ENCODE measurements at regions not wholly inside any gene's neighbourhood (a gene's known extent, or its start where the extent isn't known, plus 50 kb on each side); places are given as distances from the start of the nearest gene placed in this dataset.
A peak's percentile ranks its signal among the peaks of the same experiment; 100 is the strongest.

DNA sequence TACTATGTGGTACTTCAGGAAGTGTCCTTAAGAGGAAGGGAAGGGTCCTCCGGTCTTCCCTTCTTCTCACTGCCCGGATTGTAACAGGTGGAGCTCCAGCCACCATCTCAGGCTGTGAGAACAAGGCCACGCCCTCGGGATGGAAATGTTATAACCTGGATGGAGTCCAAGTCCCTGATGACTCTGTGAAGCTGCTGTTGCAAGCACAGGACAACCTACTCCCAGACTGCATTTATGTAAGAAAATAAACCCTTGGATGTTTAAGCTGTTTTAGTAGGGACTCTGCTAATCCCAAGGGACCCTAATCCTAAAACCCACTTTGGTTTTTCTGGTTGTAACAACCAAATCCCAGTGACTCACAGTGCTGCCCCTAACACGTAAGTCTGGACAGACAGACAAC lies 221.6 kb downstream of the ACTL7B start:
- TF ChIP-seq, protein P1, sequence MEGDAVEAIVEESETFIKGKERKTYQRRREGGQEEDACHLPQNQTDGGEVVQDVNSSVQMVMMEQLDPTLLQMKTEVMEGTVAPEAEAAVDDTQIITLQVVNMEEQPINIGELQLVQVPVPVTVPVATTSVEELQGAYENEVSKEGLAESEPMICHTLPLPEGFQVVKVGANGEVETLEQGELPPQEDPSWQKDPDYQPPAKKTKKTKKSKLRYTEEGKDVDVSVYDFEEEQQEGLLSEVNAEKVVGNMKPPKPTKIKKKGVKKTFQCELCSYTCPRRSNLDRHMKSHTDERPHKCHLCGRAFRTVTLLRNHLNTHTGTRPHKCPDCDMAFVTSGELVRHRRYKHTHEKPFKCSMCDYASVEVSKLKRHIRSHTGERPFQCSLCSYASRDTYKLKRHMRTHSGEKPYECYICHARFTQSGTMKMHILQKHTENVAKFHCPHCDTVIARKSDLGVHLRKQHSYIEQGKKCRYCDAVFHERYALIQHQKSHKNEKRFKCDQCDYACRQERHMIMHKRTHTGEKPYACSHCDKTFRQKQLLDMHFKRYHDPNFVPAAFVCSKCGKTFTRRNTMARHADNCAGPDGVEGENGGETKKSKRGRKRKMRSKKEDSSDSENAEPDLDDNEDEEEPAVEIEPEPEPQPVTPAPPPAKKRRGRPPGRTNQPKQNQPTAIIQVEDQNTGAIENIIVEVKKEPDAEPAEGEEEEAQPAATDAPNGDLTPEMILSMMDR (conservative IDR thresholded peaks at IDR 0.05; ENCODE audit: low read length), result no peak
- H3K4me3 ChIP-seq (ENCODE audit: low read length), result no peak overlapping the region
- peak; percentile 69 for DNase-seq (ENCODE audit: low read depth)

DNA sequence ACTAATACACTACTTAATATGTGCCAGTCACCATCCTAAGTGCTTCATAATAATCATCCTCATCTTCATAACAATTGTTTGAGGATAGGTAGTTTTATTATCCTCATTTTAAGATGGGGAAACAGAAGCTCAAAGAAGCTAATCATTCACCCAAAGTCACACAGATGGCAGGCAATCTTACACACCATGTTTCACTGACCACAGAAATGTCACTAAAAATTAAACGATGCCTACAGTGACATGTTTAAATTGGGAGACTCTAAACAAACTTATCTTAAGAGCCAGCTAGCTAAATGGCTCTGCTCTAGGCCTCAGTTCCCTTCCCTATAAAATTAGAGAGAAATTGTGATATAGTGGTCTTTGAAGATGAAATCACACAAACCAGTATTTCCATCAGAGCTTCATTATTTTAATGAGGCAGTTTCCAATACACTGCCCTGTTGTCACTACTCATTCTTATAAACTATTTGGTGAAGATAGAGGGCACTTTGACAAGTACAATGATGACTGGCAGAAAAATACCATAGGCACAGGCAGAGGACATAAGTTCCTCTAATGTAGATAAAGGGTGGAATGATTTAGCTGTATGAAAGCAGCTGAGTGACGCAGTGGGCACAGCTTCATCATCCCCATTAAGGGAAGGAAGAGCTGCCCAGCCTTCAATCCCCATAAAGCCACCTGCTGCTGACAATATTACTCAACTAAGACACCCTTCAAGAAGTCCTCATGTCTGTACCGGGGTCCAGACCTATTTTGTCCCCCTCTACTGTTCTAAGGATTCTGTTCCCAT lies 224.1 kb downstream of the ACTL7B start:
- TF ChIP-seq, protein P1 (conservative IDR thresholded peaks at IDR 0.05; ENCODE audit: low read length), result no peak
- DNase-seq (ENCODE audit: low read depth), result no peak
- H3K4me3 ChIP-seq (ENCODE audit: low read length), result no peak overlapping the region

DNA sequence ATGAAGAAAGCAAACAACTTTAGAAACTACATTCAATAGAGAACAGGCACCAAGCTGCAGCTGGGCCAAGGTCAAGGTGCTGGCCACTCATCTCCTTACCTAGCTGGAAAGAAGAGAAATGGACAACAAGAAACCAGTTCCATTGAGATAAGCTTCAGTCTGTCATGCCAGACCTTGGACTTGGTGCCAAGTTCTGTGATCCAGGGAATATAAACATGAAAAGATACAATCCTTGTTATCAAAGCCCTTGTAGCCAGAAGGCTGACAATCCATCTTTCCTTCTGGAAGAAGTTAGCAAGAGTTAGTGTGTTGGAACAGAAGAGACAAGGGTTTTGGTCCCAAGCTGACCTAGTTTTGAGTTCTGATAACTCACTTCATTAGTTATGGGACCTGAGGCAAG lies 227.5 kb downstream of the ACTL7B start:
- TF ChIP-seq, protein P1 (conservative IDR thresholded peaks at IDR 0.05; ENCODE audit: low read length), result no peak
- no peak overlapping the region for H3K4me3 ChIP-seq (ENCODE audit: low read length)
- no peak for DNase-seq (ENCODE audit: low read depth)

DNA sequence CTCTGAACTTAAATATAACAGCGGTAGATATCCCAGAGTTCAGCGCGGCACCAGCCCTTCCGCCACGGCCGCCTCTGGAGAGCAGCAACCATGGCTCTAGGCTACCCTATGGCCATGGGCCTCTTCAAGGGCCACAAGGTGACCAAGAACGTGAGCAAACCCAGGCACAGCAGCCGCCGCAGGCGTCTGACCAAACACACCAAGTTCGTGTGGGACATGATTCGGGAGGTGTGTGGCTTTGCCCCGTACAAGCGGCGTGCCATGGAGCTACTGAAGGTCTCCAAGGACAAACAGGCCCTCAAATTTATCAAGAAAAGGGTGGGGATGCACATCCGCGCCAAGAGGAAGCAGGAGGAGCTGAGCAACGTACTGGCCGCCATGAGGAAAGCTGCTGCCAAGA lies 229.0 kb downstream of the ACTL7B start:
- TF ChIP-seq, protein P1 (conservative IDR thresholded peaks at IDR 0.05; ENCODE audit: low read length), result no peak
- H3K4me3 ChIP-seq (ENCODE audit: low read length), result no peak overlapping the region
- no peak for DNase-seq (ENCODE audit: low read depth)

DNA sequence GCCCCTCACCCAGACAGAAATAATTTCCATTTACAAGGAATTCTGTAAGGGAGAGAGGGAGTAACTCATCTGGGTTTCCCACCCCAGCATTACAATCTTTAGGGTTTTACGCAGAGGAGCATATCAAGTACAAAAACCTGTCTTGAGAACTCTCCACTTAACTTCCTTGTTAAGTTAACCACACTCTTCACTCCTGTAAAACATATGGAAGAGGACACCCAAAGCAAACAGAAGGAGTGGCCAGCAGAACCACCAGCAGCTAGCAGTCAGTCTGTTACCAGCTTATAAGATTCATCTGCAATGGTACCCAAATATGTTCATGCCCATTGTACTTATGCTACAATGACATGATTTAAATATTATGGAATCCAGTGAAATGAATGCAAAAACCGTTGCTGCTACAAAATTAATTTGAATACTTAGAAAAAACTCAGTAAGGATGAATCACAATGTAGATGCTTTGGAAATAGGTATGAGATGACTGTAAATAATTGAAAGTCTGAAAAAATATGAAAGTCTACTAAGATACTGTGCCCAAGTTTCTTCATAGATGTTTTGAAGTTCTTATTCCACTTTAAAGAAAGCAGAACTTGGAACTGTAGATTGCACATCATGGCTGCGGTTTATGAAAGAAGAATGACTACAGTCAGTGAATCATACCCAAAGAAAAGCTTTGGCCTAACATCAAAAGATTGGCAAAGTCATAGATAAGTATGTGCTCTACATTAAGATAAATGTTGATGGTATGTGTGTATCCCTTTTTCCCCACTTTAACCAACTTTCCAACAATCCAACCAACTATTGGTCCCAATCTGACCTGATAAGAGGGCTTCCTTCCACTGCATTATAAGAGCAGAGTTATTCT lies 233.6 kb downstream of the ACTL7B start:
- DNase-seq (ENCODE audit: low read depth), result peak; percentile 71
- H3K4me3 ChIP-seq (ENCODE audit: low read length), result no peak overlapping the region
- TF ChIP-seq, protein P1 (conservative IDR thresholded peaks at IDR 0.05; ENCODE audit: low read length), result no peak

DNA sequence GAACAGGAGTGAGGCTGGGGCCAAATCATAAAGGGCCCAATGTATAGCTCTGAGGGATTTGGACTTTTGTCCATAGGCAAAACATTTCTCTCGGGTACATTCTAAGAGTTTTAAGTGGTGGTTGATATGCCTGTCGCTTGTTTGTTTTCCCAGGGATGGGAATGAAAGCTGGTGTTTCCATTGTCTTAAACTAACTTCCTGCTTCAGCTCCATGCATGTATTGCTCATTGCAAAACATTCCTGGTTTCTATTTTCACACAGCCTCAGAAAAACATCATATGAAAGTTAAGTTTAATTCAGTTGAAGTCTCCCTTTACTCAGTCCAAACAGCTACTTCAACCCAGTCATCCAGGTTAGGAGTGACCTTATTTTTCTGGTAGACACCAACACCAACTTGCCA lies 235.0 kb downstream of the ACTL7B start:
- no peak overlapping the region for H3K4me3 ChIP-seq (ENCODE audit: low read length)
- DNase-seq (ENCODE audit: low read depth), result peak; percentile 31
- TF ChIP-seq, protein P1 (conservative IDR thresholded peaks at IDR 0.05; ENCODE audit: low read length), result no peak

All from AG10803 (cell line).